HG03457 (cell line): ENCODE measurements at regions not wholly inside any gene's neighbourhood (a gene's known extent, or its start where the extent isn't known, plus 50 kb on each side); places are given as distances from the start of the nearest gene placed in this dataset.
"Not testable (repeated sequence)": the region's sequence is repeated elsewhere in the genome, so short reads cannot be mapped to it uniquely, and the experiment has no call there.

Source experiments
- ATAC-seq: cut with Tn5 transposase; IDR thresholded peaks from one replicate; pipeline ENCODE4 v1.9.1; 2021; ENCODE audit warnings: moderate number of reproducible peaks; ENCODE audit not compliant: unreplicated experiment

- no peak for ATAC-seq
These were observed 470.8 kb downstream of the NKX6-1 start for GRCh38 chr4:84028340-84028739.

- ATAC-seq: no peak
These were observed 474.7 kb downstream of the NKX6-1 start for GRCh38 chr4:84024405-84024804.

GRCh38 chr4:84022564-84022963 lies 476.5 kb downstream of the NKX6-1 start:
- no peak for ATAC-seq

DNA sequence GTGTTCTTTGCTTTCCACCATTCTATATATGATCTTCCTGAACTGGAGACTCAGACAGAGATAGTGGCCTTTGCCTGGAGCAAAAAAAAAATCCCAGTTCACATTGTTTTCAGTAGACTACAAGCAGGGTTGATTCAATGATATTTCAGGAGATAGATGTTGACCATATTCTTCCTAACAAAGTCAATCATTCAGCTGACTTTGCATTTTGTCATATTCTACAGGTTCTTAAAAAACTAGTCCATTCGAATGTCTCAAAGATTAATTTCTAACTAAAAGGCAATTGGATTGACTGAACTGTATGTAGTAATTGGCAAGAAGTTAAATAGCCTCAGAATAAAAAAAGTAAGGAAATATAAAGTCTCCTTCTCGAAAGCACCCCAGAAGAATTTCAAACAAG lies 479.5 kb downstream of the NKX6-1 start:
- no peak for ATAC-seq

GRCh38 chr4:84003046-84003445 lies 467.1 kb downstream of the GPAT3 start:
- no peak for ATAC-seq

GRCh38 chr4:84001876-84002569 lies 466.1 kb downstream of the GPAT3 start:
- no peak for ATAC-seq

DNA sequence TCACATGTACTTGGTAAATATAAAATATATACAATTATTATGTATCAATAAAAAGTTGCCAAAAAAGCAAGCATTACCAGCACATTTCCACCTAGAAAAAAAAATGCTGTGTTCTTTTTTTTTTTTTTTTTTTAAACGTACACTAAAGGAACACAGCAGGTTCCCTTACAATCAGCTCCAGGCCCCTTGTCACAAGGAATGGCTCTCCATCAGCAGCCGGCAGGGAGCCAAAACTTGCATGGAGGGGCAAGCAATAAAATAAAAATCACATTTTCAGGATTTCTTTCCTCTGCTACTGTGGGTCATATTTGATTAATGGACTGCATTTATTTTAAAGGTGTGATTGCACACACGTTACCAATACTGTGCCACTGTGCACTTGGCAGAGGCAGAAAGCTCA lies 460.3 kb downstream of the GPAT3 start:
- no peak for ATAC-seq

- ATAC-seq: no peak
These were observed 457.9 kb downstream of the GPAT3 start for GRCh38 chr4:83993774-83994173.

- ATAC-seq: no peak
These were observed 453.9 kb downstream of the GPAT3 start for GRCh38 chr4:83989835-83990234.

- no peak for ATAC-seq
These were observed 445.2 kb downstream of the GPAT3 start for GRCh38 chr4:83981156-83981555.

DNA sequence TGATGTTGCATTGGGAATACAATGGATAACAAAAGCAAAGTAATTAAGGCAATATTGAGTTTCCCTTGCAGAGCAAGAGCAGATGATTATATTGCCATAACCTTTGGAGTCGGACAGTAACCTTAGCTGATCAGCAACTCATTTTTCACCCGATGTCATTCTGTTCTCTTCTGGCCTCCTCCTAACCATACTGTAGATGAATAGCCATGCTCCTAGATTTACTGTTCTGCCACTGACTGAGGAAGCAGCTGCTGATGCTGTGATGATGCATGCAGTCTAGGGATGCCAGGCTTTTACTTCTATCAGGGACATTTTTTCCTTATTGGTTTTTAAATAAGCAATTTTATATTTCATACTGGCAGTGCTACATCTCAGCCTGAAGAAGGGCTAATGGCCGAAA lies 443.9 kb downstream of the GPAT3 start:
- no peak for ATAC-seq

DNA sequence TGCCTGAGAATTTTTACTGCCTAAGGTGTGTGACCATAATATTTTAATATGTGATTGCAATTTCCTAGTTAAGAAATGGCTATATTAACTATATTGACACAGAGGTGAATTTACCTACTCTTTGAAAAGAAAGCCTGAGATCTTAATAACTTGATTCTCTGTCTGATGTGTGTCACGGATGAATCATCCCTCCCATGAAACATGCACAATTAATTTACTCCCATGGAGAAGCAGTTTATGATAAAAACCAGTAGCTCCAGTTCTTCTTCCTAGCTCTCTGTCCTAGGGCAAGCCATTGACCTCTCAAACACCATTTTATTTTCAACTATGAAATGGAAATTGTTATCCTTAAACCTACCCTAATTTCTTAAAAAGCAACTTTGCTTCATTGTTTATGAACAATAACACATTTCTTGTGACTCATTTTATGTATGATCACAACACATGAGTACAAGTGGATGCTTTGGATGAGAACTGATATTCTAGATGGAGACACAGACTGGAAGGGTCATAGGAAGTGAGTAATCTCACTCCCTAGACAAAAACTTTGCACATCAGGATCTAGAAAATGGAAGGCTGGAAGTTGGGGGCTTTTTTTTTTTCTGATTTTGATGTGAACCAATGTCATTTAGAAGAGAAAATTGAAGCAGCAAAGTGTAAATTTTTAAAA lies 438.3 kb downstream of the GPAT3 start:
- no peak for ATAC-seq

GRCh38 chr4:83964996-83965541 lies 429.2 kb downstream of the GPAT3 start:
- no peak for ATAC-seq

- no peak for ATAC-seq
These were observed 426.6 kb downstream of the GPAT3 start for GRCh38 chr4:83962492-83962891.

DNA sequence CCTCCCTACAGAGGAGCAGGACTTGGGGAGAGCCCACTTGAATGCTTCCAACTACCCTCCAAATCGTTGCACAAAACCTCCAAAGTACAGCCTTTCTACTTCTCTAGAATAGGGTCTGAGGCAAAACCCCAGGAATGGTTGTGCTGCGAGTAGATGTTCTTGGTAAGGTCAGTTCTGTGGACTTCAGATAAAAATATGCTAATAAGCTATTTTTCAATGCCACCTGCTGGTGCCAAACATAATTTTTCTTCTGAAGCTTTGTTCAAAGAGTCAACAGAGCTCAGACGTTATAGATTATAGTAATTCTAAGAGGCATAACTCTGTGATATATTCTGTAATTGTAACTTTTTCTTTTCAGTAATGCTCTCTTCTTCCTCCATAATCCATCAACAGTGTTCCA lies 425.7 kb downstream of the GPAT3 start:
- no peak for ATAC-seq

DNA sequence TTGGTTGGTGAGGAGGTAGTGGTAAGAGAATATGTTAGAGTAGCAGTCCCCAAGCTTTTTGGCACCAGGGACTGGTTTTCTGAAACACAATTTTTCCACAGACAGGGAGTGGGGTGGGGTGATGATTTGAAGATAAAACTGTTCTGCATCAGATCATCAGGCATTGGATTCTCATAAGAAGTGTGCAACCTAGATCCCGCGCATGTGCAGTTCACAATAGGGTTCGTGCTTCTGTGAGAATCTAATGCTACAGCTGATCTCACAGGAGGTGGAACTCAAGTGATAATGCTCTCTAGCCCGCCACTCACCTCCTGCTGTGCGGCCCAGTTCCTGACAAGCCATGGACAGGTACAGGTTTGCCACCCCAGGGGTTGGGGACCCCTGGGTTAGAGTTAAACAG lies 423.3 kb downstream of the GPAT3 start:
- ATAC-seq: no peak

GRCh38 chr4:83947830-83948193 lies 411.9 kb downstream of the GPAT3 start:
- ATAC-seq: no peak

- ATAC-seq: no peak
These were observed 411.4 kb downstream of the GPAT3 start for GRCh38 chr4:83947125-83947829.

GRCh38 chr4:83943691-83944090 lies 407.8 kb downstream of the GPAT3 start:
- not testable (repeated sequence) for ATAC-seq

GRCh38 chr4:83932750-83933391 lies 397.0 kb downstream of the GPAT3 start:
- ATAC-seq: no peak

DNA sequence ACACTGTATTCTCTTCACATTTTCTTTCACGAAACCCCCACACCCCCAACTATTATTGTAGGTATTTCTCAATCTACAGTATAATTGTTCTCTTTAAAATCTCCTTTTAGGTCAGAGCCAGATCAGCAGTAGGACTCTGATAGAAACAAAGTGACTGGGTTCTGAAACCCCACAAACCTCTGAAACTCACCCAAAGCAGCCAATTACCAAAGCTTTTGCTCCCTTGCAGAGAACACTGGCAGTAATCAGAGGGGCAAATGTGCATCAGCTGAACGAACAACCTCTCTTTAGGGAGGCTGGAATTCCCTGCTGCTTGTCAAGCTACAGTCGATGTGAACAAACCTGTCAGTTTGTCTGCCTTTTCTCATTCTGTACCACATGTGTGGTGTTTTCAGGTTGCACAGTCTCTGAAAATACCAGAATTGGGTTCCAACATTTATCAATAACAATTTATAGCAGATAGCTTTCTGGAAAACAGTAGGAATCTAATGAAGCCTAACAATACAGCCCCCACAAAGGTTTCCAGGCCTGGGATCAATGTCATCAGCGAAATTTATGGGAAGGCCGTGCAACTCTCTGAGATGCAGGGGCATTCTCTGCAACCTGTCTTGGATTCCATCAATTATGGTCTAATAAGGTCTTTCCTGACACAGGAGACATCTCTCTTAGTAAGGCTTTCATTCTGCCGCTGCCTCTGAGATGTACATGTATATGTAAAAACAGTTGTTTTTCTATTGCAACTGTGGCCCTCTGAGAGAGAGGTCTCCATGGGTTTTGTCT lies 395.9 kb downstream of the GPAT3 start:
- no peak for ATAC-seq
